Upper lobe of left lung (tissue), 4 donors: ENCODE measurements at regions not wholly inside any gene's neighbourhood (a gene's known extent, or its start where the extent isn't known, plus 50 kb on each side); places are given as distances from the start of the nearest gene placed in this dataset.

Experiments
- CTCF ChIP-seq, 6 experiments: fragments of 450-650 bp in 4 of 6; fragments of 200-600 bp in 2 of 6; sonication (generic) in 2 of 6; IDR thresholded peaks; one replicate each; pipeline ENCODE4 v1.5.1; 2016 to 2019; ENCODE audit warnings: antibody characterized with exemption in 6 of 6
- EP300 ChIP-seq, 4 donors: sonication (generic); formaldehyde crosslinking; IDR thresholded peaks; one replicate each; pipeline ENCODE4 v1.5.1; 2017; ENCODE audit warnings: antibody characterized with exemption in 4 of 4, control low read depth in 2 of 4
- POLR2A ChIP-seq, 4 donors: fragments of 450-650 bp; IDR thresholded peaks; one replicate each; pipeline ENCODE4 v1.5.1; 2016 to 2017; ENCODE audit warnings: antibody characterized with exemption in 4 of 4, mild to moderate bottlenecking in 2 of 4
- POLR2AphosphoS5 ChIP-seq, 2 donors: sonication (generic); formaldehyde crosslinking; IDR thresholded peaks; one replicate each; pipeline ENCODE4 v1.5.1; 2017; ENCODE audit warnings: antibody characterized with exemption in 2 of 2

- TF ChIP-seq CTCF (IDR thresholded peaks at IDR 0.05) (no peak), POLR2A (IDR thresholded peaks at IDR 0.05) (no peak), EP300 (IDR thresholded peaks at IDR 0.05) (no peak), POLR2AphosphoS5 (IDR thresholded peaks at IDR 0.05) (no peak)
These were observed 137.3 kb upstream of the SETBP1 start for GRCh38 chr18:44543387-44543786.
